ENCODE measurements at regions not wholly inside any gene's neighbourhood (a gene's known extent, or its start where the extent isn't known, plus 50 kb on each side); places are given as distances from the start of the nearest gene placed in this dataset.

DNA sequence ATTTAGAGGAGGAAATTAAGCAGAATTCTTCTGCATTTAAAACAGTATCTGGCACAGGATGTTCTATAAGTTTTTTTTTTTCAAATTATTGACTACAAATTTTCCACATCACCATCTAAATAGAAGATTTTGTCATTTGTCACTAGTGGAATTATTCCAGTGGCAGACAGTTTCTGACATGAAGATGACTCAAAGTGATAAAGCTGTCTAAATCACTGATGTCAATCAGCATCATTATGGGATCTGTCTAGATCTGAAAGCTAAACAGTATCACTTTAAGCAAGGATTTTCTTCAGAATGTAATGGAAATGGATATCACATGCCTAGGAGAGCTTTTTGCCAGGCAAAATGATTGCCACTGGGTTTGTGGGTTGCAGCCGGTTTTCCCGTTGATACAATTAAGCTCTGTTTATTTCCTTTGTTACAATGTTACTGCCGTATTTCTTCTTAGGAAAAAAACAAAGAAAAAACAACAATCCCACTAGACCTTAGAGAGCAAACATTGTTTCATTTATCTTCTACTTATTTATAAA lies 1657.0 kb upstream of the PRR20A start:
- no peaks in the 10 kb centered on the region for H3K36me3 ChIP-seq (ENCODE audit: control insufficient read depth in 3 of 3, insufficient read depth in 2 of 3, low read depth in 1 of 3, low read length in 3 of 3)
- no peaks in the 10 kb centered on the region for H3K4me1 ChIP-seq (ENCODE audit: control insufficient read depth in 3 of 3, insufficient read depth in 2 of 3, low read depth in 1 of 3, low read length in 2 of 3)
- 61 to 86% (median 82%) methylated on average over 3 of the region's 3 CpGs for WGBS, 3 donors
- H3K4me3 ChIP-seq (ENCODE audit: low read depth in 1 of 3, low read length in 3 of 3), result no peak overlapping the region
- no peaks in the 10 kb centered on the region for H3K9me3 ChIP-seq (ENCODE audit: control insufficient read depth in 2 of 2, insufficient read depth in 1 of 2, low read depth in 1 of 2, low read length in 1 of 2)
- no peak overlapping the region for H3K27ac ChIP-seq (ENCODE audit: low read depth in 1 of 3, low read length in 2 of 3)
- DNase-seq (no peak), FAIRE-seq (no peak)
- no peaks in the 10 kb centered on the region for H3K27me3 ChIP-seq (ENCODE audit: control insufficient read depth in 3 of 3, insufficient read depth in 3 of 3, low read length in 3 of 3)

DNA sequence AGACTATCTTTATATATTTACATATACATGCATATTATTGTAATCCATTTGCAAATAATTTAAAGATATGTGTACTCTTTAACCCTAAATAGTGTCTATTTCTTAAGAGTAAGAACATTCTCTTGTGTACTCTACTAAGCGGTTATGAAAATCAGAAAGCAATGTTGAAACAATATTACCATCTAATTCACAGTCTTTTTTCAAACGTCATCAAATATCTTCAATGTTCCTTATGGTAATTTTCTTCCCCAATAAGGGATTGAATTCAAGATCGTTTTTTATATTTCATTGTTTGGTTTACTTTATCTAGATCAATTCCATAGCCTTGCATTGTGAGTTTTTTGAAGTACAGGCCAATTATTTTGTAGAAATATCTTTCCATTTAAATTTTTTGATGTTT lies 1647.4 kb upstream of the PRR20A start:
- no peak for DNase-seq
- H3K4me3 ChIP-seq (ENCODE audit: low read depth in 1 of 3, low read length in 3 of 3), result no peak overlapping the region
- 75 to 84% (median 79%) methylated on average over 3 of the region's 3 CpGs for WGBS, 3 donors
- H3K9me3 ChIP-seq (ENCODE audit: control insufficient read depth in 2 of 2, insufficient read depth in 1 of 2, low read depth in 1 of 2, low read length in 1 of 2), result no peaks in the 10 kb centered on the region
- H3K27ac ChIP-seq (ENCODE audit: low read depth in 1 of 3, low read length in 2 of 3), result no peak overlapping the region
- no peaks in the 10 kb centered on the region for H3K4me1 ChIP-seq (ENCODE audit: control insufficient read depth in 3 of 3, insufficient read depth in 2 of 3, low read depth in 1 of 3, low read length in 2 of 3)
- FAIRE-seq, result no peak
- H3K36me3 ChIP-seq (ENCODE audit: control insufficient read depth in 3 of 3, insufficient read depth in 2 of 3, low read depth in 1 of 3, low read length in 3 of 3), result no peaks in the 10 kb centered on the region
- H3K27me3 ChIP-seq (ENCODE audit: control insufficient read depth in 3 of 3, insufficient read depth in 3 of 3, low read length in 3 of 3), result no peaks in the 10 kb centered on the region

DNA sequence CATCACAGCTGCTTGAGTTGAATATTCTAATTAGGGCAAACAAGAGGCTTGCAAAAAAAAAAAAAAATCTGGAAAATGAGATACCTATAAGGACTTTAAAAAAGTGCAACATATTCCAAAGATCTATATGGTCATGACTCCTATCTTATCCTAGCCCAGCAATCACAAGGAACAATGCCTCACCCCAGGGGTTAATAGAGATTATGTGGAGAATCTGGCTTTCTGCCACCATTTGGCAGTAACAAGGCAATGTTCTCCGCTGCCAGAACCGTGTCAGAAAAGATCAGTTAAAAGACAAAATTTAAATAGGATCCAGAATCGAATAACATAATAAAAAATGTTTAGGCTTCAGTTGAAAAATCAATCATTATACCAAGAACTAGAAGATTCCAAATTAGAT lies 1643.2 kb upstream of the PRR20A start:
- DNase-seq, result no peak
- no peak for FAIRE-seq
- 68 to 75% (median 72%) methylated on average over 3 of the region's 3 CpGs for WGBS, 3 donors
- no peaks in the 10 kb centered on the region for H3K27me3 ChIP-seq (ENCODE audit: control insufficient read depth in 3 of 3, insufficient read depth in 3 of 3, low read length in 3 of 3)
- H3K4me1 ChIP-seq (ENCODE audit: control insufficient read depth in 3 of 3, insufficient read depth in 2 of 3, low read depth in 1 of 3, low read length in 2 of 3), result no peaks in the 10 kb centered on the region
- no peaks in the 10 kb centered on the region for H3K36me3 ChIP-seq (ENCODE audit: control insufficient read depth in 3 of 3, insufficient read depth in 2 of 3, low read depth in 1 of 3, low read length in 3 of 3)
- no peak overlapping the region for H3K27ac ChIP-seq (ENCODE audit: low read depth in 1 of 3, low read length in 2 of 3)
- H3K4me3 ChIP-seq (ENCODE audit: low read depth in 1 of 3, low read length in 3 of 3), result no peak overlapping the region
- no peaks in the 10 kb centered on the region for H3K9me3 ChIP-seq (ENCODE audit: control insufficient read depth in 2 of 2, insufficient read depth in 1 of 2, low read depth in 1 of 2, low read length in 1 of 2)

DNA sequence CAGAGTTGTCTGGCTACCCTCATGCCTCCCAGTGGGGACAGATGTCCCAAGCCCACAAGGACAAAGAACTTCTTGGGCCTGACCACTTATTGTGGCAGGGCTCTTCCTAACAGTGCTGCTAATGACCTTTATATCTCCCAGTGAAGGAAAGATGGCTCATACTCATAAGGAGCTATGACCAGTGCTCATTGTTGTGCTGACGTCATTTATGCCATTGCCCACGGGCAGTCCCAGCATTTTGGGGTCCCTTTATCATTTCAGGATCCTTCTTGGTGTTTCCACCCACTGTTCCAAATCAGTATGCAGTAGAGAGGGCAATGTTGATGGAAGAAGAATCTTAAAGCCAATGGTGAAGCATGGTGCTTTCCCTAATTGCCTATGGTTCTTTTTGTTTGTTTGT lies 1640.0 kb upstream of the PRR20A start:
- H3K36me3 ChIP-seq (ENCODE audit: control insufficient read depth in 3 of 3, insufficient read depth in 2 of 3, low read depth in 1 of 3, low read length in 3 of 3), result no peaks in the 10 kb centered on the region
- no peaks in the 10 kb centered on the region for H3K4me1 ChIP-seq (ENCODE audit: control insufficient read depth in 3 of 3, insufficient read depth in 2 of 3, low read depth in 1 of 3, low read length in 2 of 3)
- no peak overlapping the region for H3K27ac ChIP-seq (ENCODE audit: low read depth in 1 of 3, low read length in 2 of 3)
- H3K4me3 ChIP-seq (ENCODE audit: low read depth in 1 of 3, low read length in 3 of 3), result no peak overlapping the region
- no peaks in the 10 kb centered on the region for H3K27me3 ChIP-seq (ENCODE audit: control insufficient read depth in 3 of 3, insufficient read depth in 3 of 3, low read length in 3 of 3)
- no peaks in the 10 kb centered on the region for H3K9me3 ChIP-seq (ENCODE audit: control insufficient read depth in 2 of 2, insufficient read depth in 1 of 2, low read depth in 1 of 2, low read length in 1 of 2)
- no peak for DNase-seq
- WGBS, 3 donors, result 62 to 88% (median 72%) methylated on average over 2 of the region's 2 CpGs
- no peak for FAIRE-seq

DNA sequence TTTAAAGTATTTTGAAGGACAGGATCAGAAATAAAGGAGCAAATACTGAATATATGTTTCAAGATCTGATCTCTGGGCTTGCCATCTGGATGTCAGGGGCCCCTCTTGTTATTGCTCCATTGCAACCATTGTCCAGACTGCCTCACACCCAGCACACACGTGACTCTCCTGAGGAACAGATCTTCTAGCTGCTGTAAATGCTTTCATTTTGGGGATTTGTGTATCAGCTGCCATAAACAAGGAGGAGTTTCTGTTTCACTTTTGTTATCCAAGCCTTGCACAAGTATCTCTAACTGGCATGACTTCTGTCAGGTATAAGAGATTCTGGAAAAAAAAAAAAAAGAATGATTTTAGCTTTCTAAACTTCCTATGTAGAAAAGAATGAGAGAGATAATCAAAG lies 1624.1 kb upstream of the PRR20A start:
- Histone ChIP-seq H3K36me3 (ENCODE audit: control insufficient read depth in 3 of 3, insufficient read depth in 2 of 3, low read depth in 1 of 3, low read length in 3 of 3) (no peaks in the 10 kb centered on the region), H3K27me3 (ENCODE audit: control insufficient read depth in 3 of 3, insufficient read depth in 3 of 3, low read length in 3 of 3) (no peaks in the 10 kb centered on the region), H3K9me3 (ENCODE audit: control insufficient read depth in 2 of 2, insufficient read depth in 1 of 2, low read depth in 1 of 2, low read length in 1 of 2) (no peaks in the 10 kb centered on the region), H3K27ac (ENCODE audit: low read depth in 1 of 3, low read length in 2 of 3) (no peak overlapping the region), H3K4me3 (ENCODE audit: low read depth in 1 of 3, low read length in 3 of 3) (no peak overlapping the region), H3K4me1 (ENCODE audit: control insufficient read depth in 3 of 3, insufficient read depth in 2 of 3, low read depth in 1 of 3, low read length in 2 of 3) (no peaks in the 10 kb centered on the region)
- peak in 1 of 2 donors; percentile 1 for DNase-seq
- WGBS, 3 donors, result 4 to 15% (median 10%) methylated on average over 1 of the region's 1 CpG
- no peak for FAIRE-seq

DNA sequence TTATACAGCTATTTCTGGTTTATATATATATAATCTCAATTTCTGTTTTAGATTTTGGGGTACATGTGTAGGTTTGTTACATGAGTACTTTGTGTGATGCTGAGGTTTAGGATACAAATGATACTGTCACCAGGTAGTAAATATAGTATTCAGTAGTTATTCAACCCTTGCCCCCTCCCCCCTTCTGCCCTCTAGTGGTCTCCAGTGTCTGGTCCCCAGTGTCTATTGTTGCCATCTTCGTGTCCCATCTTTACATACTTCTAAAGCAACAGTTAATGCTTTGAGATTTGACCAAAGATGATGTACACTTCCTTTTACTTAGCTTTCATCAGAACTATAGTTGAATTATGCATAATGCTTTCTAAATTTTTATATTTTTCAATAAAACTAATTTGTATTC lies 1623.4 kb upstream of the PRR20A start:
- DNase-seq, result no peak
- Histone ChIP-seq H3K36me3 (ENCODE audit: control insufficient read depth in 3 of 3, insufficient read depth in 2 of 3, low read depth in 1 of 3, low read length in 3 of 3) (no peaks in the 10 kb centered on the region), H3K27ac (ENCODE audit: low read depth in 1 of 3, low read length in 2 of 3) (no peak overlapping the region), H3K27me3 (ENCODE audit: control insufficient read depth in 3 of 3, insufficient read depth in 3 of 3, low read length in 3 of 3) (no peaks in the 10 kb centered on the region), H3K9me3 (ENCODE audit: control insufficient read depth in 2 of 2, insufficient read depth in 1 of 2, low read depth in 1 of 2, low read length in 1 of 2) (no peaks in the 10 kb centered on the region), H3K4me3 (ENCODE audit: low read depth in 1 of 3, low read length in 3 of 3) (no peak overlapping the region), H3K4me1 (ENCODE audit: control insufficient read depth in 3 of 3, insufficient read depth in 2 of 3, low read depth in 1 of 3, low read length in 2 of 3) (no peaks in the 10 kb centered on the region)
- no peak for FAIRE-seq
- 63 to 76% (median 69%) methylated on average over 1 of the region's 1 CpG for WGBS, 3 donors

DNA sequence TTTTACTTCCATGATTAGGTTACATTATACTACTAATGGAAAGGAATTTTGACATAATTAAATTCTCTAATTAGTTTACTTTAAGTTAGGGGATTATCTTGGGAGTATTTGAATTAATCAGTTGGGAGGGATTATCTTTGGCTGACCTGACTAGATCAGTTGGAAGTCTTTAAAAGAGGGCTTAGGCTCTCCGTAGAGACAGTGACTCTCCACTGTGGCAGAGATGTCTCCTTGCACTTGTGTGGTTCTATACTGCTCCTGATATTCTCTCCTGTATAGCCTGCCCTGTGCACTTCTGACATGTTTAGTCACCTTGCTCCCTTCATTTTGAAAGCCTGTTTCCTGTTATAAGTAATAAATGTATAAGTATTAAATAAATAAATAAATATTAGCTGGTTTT lies 1612.3 kb upstream of the PRR20A start:
- DNase-seq, result no peak
- WGBS, 3 donors, result 80 to 96% (median 88%) methylated on average over 1 of the region's 1 CpG
- H3K27ac ChIP-seq (ENCODE audit: low read depth in 1 of 3, low read length in 2 of 3), result no peak overlapping the region
- no peak for FAIRE-seq
- H3K9me3 ChIP-seq (ENCODE audit: control insufficient read depth in 2 of 2, insufficient read depth in 1 of 2, low read depth in 1 of 2, low read length in 1 of 2), result no peaks in the 10 kb centered on the region
- no peak overlapping the region for H3K4me3 ChIP-seq (ENCODE audit: low read depth in 1 of 3, low read length in 3 of 3)
- no peaks in the 10 kb centered on the region for H3K4me1 ChIP-seq (ENCODE audit: control insufficient read depth in 3 of 3, insufficient read depth in 2 of 3, low read depth in 1 of 3, low read length in 2 of 3)
- no peaks in the 10 kb centered on the region for H3K27me3 ChIP-seq (ENCODE audit: control insufficient read depth in 3 of 3, insufficient read depth in 3 of 3, low read length in 3 of 3)
- H3K36me3 ChIP-seq (ENCODE audit: control insufficient read depth in 3 of 3, insufficient read depth in 2 of 3, low read depth in 1 of 3, low read length in 3 of 3), result no peaks in the 10 kb centered on the region

DNA sequence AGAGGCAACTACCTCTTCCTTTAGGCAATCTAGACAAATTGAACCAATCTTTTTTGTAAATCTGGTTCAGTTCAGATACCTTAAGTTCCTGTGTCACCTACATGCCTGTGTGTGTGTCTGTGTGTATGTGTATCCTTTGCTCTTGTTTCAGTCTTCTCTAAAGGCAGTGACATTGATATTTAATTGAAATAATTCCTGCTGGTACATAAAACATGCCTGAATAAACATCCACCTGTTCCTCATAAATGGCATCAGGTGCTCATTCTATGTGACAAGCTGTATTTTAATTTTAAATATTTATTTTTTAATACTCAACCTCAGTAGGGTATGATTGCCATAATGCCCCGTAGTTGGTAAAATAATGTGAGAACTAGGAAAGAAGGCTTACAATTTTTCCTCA lies 1606.4 kb upstream of the PRR20A start:
- no peak overlapping the region for H3K4me3 ChIP-seq (ENCODE audit: low read depth in 1 of 3, low read length in 3 of 3)
- no peaks in the 10 kb centered on the region for H3K36me3 ChIP-seq (ENCODE audit: control insufficient read depth in 3 of 3, insufficient read depth in 2 of 3, low read depth in 1 of 3, low read length in 3 of 3)
- DNase-seq, result no peak
- 91 to 93% (median 92%) methylated on average over 1 of the region's 1 CpG for WGBS, 3 donors
- no peaks in the 10 kb centered on the region for H3K4me1 ChIP-seq (ENCODE audit: control insufficient read depth in 3 of 3, insufficient read depth in 2 of 3, low read depth in 1 of 3, low read length in 2 of 3)
- H3K9me3 ChIP-seq (ENCODE audit: control insufficient read depth in 2 of 2, insufficient read depth in 1 of 2, low read depth in 1 of 2, low read length in 1 of 2), result no peaks in the 10 kb centered on the region
- no peaks in the 10 kb centered on the region for H3K27me3 ChIP-seq (ENCODE audit: control insufficient read depth in 3 of 3, insufficient read depth in 3 of 3, low read length in 3 of 3)
- no peak for FAIRE-seq
- H3K27ac ChIP-seq (ENCODE audit: low read depth in 1 of 3, low read length in 2 of 3), result no peak overlapping the region

DNA sequence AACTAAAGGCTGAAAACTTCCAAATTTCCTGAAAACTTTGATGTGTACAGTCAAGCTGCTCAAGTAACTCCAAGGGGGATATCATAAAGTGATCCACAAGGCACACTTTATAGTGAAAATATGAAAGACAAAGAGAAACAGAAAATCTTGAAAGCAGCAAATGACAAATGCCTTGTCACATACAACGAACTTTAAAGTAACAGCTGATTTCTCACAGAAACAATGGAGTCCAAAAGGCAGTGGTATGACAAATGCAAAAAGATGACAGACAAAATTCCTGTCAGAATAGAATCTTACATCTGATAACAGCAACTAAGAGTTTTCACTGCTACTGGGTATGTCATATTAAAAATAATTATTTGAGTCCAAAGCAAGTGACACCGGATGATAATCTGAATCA lies 1602.3 kb upstream of the PRR20A start:
- no peaks in the 10 kb centered on the region for H3K4me1 ChIP-seq (ENCODE audit: control insufficient read depth in 3 of 3, insufficient read depth in 2 of 3, low read depth in 1 of 3, low read length in 2 of 3)
- no peaks in the 10 kb centered on the region for H3K27me3 ChIP-seq (ENCODE audit: control insufficient read depth in 3 of 3, insufficient read depth in 3 of 3, low read length in 3 of 3)
- H3K27ac ChIP-seq (ENCODE audit: low read depth in 1 of 3, low read length in 2 of 3), result no peak overlapping the region
- H3K4me3 ChIP-seq (ENCODE audit: low read depth in 1 of 3, low read length in 3 of 3), result no peak overlapping the region
- DNase-seq (no peak), FAIRE-seq (no peak)
- H3K36me3 ChIP-seq (ENCODE audit: control insufficient read depth in 3 of 3, insufficient read depth in 2 of 3, low read depth in 1 of 3, low read length in 3 of 3), result no peaks in the 10 kb centered on the region
- no peaks in the 10 kb centered on the region for H3K9me3 ChIP-seq (ENCODE audit: control insufficient read depth in 2 of 2, insufficient read depth in 1 of 2, low read depth in 1 of 2, low read length in 1 of 2)
- WGBS, 3 donors, result 76 to 82% (median 80%) methylated on average over 2 of the region's 2 CpGs
